ENCODE measurements at regions not wholly inside any gene's neighbourhood (a gene's known extent, or its start where the extent isn't known, plus 50 kb on each side); places are given as distances from the start of the nearest gene placed in this dataset.

GRCh38 chr14:76695263-76695920, 65.9 kb upstream of the VASH1 start:
- no peak for DNase-seq (ENCODE audit: low read depth, low spot score)
- Histone ChIP-seq H3K4me3 (no peak overlapping the region), H3K27ac (no peak overlapping the region), H3K9me3 (ENCODE audit: low read depth, low read length) (no peaks in the 10 kb centered on the region), H3K36me3 (ENCODE audit: insufficient read depth, low read length) (no peaks in the 10 kb centered on the region), H3K9ac (ENCODE audit: insufficient read length) (no peak overlapping the region)
- TF ChIP-seq FOXP2 (optimal IDR thresholded peaks at IDR 0.05; ENCODE audit: control extremely low read depth, extremely low read length, insufficient read depth) (no peak), EZH2 (IDR thresholded peaks at IDR 0.05) (no peak), POLR2AphosphoS5 (IDR thresholded peaks at IDR 0.05; ENCODE audit: borderline replicate concordance, low read depth, low read length) (no peak)

DNA sequence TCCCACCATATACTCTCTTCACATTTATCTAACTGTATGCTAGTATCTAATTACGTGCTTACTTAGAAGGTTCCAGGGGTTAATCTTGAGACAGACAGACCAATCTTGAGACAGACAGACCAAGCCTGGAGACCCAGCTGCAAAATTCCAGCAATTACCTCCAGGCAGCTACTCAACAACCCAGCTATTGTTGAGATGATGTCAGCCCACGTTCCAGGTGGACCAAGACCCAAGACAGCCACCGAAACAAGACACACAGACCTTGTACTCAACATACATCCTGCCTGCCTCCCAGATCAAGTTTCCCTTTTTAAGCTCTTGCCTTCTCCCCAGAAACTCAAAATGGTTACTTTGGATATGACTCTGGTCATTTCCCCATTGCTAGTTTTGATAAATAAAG, 64.9 kb upstream of the VASH1 start:
- Histone ChIP-seq H3K27ac (no peak overlapping the region), H3K36me3 (ENCODE audit: insufficient read depth, low read length) (no peaks in the 10 kb centered on the region), H3K9ac (ENCODE audit: insufficient read length) (no peak overlapping the region), H3K4me3 (no peak overlapping the region), H3K9me3 (ENCODE audit: low read depth, low read length) (no peaks in the 10 kb centered on the region)
- no peak for DNase-seq (ENCODE audit: low read depth, low spot score)
- no peak for TF ChIP-seq EZH2 (IDR thresholded peaks at IDR 0.05)
- TF ChIP-seq POLR2AphosphoS5 (IDR thresholded peaks at IDR 0.05; ENCODE audit: borderline replicate concordance, low read depth, low read length), result no peak
- TF ChIP-seq FOXP2 (optimal IDR thresholded peaks at IDR 0.05; ENCODE audit: control extremely low read depth, extremely low read length, insufficient read depth), result no peak

- Histone ChIP-seq H3K9me3 (ENCODE audit: low read depth, low read length) (no peaks in the 10 kb centered on the region), H3K36me3 (ENCODE audit: insufficient read depth, low read length) (no peaks in the 10 kb centered on the region), H3K9ac (ENCODE audit: insufficient read length) (no peak overlapping the region), H3K4me3 (no peak overlapping the region), H3K27ac (no peak overlapping the region)
- TF ChIP-seq POLR2AphosphoS5 (IDR thresholded peaks at IDR 0.05; ENCODE audit: borderline replicate concordance, low read depth, low read length) (no peak), EZH2 (IDR thresholded peaks at IDR 0.05) (no peak), FOXP2 (optimal IDR thresholded peaks at IDR 0.05; ENCODE audit: control extremely low read depth, extremely low read length, insufficient read depth) (no peak)
- no peak for DNase-seq (ENCODE audit: low read depth, low spot score)
Observed at GRCh38 chr14:76696791-76697190, 64.5 kb upstream of the VASH1 start.

GRCh38 chr14:76697246-76697905, 63.9 kb upstream of the VASH1 start:
- no peak overlapping the region for H3K4me3 ChIP-seq
- TF ChIP-seq POLR2AphosphoS5 (IDR thresholded peaks at IDR 0.05; ENCODE audit: borderline replicate concordance, low read depth, low read length), result no peak
- TF ChIP-seq FOXP2 (optimal IDR thresholded peaks at IDR 0.05; ENCODE audit: control extremely low read depth, extremely low read length, insufficient read depth), result no peak
- TF ChIP-seq EZH2 (IDR thresholded peaks at IDR 0.05), result no peak

GRCh38 chr14:76698191-76698590, 63.1 kb upstream of the VASH1 start:
- Histone ChIP-seq H3K4me3 (no peak overlapping the region), H3K27ac (no peak overlapping the region), H3K36me3 (ENCODE audit: insufficient read depth, low read length) (no peaks in the 10 kb centered on the region), H3K9ac (ENCODE audit: insufficient read length) (no peak overlapping the region), H3K9me3 (ENCODE audit: low read depth, low read length) (no peaks in the 10 kb centered on the region)
- TF ChIP-seq EZH2 (IDR thresholded peaks at IDR 0.05), result no peak
- no peak for TF ChIP-seq POLR2AphosphoS5 (IDR thresholded peaks at IDR 0.05; ENCODE audit: borderline replicate concordance, low read depth, low read length)
- TF ChIP-seq FOXP2 (optimal IDR thresholded peaks at IDR 0.05; ENCODE audit: control extremely low read depth, extremely low read length, insufficient read depth), result no peak
- DNase-seq (ENCODE audit: low read depth, low spot score), result no peak

More at GRCh38 chr14:76697246-76697905, 63.9 kb upstream of the VASH1 start:
- Histone ChIP-seq H3K9ac (ENCODE audit: insufficient read length) (no peak overlapping the region), H3K9me3 (ENCODE audit: low read depth, low read length) (no peaks in the 10 kb centered on the region), H3K36me3 (ENCODE audit: insufficient read depth, low read length) (no peaks in the 10 kb centered on the region), H3K27ac (no peak overlapping the region)
- DNase-seq (ENCODE audit: low read depth, low spot score), result no peak

DNA sequence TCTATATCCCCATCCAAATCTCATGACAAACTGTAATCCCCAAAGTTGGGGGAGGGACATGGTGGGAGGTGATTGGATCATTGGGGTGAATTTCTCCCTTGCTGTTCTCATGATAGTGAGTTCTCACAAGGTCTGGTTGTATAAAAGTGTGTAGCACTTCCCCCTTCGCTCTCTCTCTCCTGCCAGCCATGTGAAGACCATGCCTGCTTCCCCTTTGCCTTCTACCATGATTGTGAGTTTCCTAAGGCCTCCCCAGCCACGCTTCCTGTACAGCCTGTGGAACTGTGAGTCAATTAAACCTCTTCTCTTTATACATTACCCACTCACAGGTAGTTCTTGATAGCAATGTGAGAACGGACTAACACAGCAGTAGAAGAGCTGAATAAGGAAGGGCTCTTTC, 62.6 kb upstream of the VASH1 start:
- no peaks in the 10 kb centered on the region for H3K9me3 ChIP-seq (ENCODE audit: low read depth, low read length)
- no peak overlapping the region for H3K27ac ChIP-seq
- TF ChIP-seq EZH2 (IDR thresholded peaks at IDR 0.05) (no peak), POLR2AphosphoS5 (IDR thresholded peaks at IDR 0.05; ENCODE audit: borderline replicate concordance, low read depth, low read length) (no peak), FOXP2 (optimal IDR thresholded peaks at IDR 0.05; ENCODE audit: control extremely low read depth, extremely low read length, insufficient read depth) (no peak)
- H3K9ac ChIP-seq (ENCODE audit: insufficient read length), result no peak overlapping the region
- H3K36me3 ChIP-seq (ENCODE audit: insufficient read depth, low read length), result no peaks in the 10 kb centered on the region
- H3K4me3 ChIP-seq, result no peak overlapping the region
- DNase-seq (ENCODE audit: low read depth, low spot score), result no peak

DNA sequence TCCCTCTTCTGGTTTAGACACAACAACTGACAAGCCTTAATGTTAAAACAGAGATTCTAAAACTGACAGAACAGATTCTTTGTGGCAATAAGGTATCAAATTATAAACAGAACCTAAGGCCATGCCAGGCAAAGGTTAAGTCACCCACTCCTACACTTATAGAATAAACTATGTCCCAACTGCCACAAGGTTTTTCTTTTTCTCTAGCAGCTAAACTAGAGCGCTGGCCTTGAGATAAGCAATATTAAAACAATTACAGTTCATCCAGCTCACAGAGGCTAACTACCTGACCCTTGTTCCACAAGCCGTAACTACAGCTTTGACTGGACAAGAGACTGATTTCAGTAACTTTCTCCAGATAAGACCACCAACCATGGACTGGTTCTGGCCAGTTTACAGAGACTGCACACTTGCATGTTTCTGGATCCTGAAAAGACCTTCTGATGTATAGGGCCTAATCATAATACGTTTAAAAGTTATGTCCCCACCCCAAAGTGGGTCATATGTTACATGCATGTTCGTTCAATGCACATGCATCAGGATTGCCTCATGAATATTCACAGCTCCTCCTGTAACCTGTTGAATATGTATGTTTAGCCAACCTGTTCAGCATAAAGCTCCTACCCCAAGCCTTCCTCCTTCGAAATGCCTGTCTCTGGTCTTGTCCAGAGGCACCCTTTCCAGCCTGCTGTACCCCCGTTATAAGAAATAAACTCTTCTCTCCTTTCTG, 61.9 kb upstream of the VASH1 start:
- Histone ChIP-seq H3K9ac (ENCODE audit: insufficient read length) (no peak overlapping the region), H3K27ac (no peak overlapping the region), H3K36me3 (ENCODE audit: insufficient read depth, low read length) (no peaks in the 10 kb centered on the region), H3K4me3 (no peak overlapping the region), H3K9me3 (ENCODE audit: low read depth, low read length) (no peaks in the 10 kb centered on the region)
- TF ChIP-seq EZH2 (IDR thresholded peaks at IDR 0.05) (no peak), FOXP2 (optimal IDR thresholded peaks at IDR 0.05; ENCODE audit: control extremely low read depth, extremely low read length, insufficient read depth) (no peak), POLR2AphosphoS5 (IDR thresholded peaks at IDR 0.05; ENCODE audit: borderline replicate concordance, low read depth, low read length) (no peak)
- no peak for DNase-seq (ENCODE audit: low read depth, low spot score)

DNA sequence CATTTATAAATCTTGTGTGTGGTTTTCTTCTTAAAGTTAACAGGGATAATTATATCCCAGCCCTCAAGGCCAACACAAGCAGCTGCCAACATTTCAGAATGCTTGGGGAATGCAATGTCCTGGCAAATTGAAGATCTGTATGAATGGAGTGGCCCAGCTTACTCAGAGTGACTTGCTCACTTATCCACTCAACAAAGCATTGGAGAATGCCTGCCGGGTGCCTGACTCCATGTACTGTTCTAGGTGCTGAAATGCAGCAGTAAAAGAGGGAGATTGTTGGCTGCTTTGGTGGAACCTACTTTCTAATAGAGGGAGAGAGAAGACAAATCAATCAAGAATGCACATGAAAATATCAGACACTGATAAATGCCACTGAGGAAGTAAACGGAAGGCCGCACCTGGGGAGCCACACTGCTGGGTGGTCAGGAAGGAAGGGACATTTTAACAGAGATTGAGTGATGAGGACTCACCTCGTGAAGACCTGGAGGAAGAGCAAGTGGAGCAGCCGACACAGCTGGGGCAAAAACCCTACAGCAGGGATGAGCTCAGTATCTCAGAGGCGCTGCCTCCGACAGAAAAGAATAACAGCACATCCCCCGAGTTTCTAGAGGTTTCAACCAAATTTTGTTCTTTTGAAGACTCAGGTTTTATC, 61.2 kb upstream of the VASH1 start:
- H3K9me3 ChIP-seq (ENCODE audit: low read depth, low read length), result no peaks in the 10 kb centered on the region
- H3K36me3 ChIP-seq (ENCODE audit: insufficient read depth, low read length), result no peaks in the 10 kb centered on the region
- no peak overlapping the region for H3K27ac ChIP-seq
- TF ChIP-seq EZH2 (IDR thresholded peaks at IDR 0.05) (no peak), POLR2AphosphoS5 (IDR thresholded peaks at IDR 0.05; ENCODE audit: borderline replicate concordance, low read depth, low read length) (no peak), FOXP2 (optimal IDR thresholded peaks at IDR 0.05; ENCODE audit: control extremely low read depth, extremely low read length, insufficient read depth) (no peak)
- no peak overlapping the region for H3K9ac ChIP-seq (ENCODE audit: insufficient read length)
- no peak overlapping the region for H3K4me3 ChIP-seq
- DNase-seq (ENCODE audit: low read depth, low spot score), result no peak

All from SK-N-MC (cell line).